ENCODE measurements at regions not wholly inside any gene's neighbourhood (a gene's known extent, or its start where the extent isn't known, plus 50 kb on each side); places are given as distances from the start of the nearest gene placed in this dataset.

DNA sequence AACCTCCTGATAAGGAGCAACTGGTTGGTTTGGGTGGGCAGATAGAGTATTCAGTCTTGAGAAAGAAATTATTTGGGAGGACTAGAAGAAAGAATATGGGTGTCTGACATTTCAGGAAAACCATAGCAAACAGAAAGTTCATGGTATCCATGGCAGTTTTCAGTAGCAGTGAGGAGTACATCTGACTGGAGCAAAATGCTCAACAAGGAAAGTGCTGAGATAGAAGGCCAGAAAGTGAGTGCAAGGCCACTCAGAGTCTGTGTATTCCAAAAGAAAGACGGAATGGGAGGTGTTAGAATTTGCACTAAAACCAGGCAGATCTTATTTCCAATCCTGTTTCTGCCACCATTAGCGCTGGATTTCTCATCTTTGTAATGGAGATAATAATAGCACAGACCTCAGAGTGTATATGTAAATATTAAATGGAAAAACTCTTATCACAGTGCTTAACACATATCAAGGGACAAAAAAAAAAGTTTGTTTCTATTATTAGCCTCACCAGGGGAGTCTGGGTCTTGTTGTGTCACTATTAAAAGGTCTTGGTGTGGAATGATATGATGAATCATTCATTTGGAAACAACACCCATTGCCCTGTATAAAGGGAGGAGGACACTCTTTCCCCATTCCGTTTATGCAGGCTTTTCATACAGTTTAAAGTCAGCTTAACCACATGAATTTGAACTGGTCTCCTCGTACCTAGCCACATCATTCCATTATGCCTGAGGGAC lies 349.8 kb downstream of the IPO8 start:
- Histone ChIP-seq H3K27ac (no peak overlapping the region), H3K4me1 (no peaks in the 10 kb centered on the region), H3K4me3 (no peak overlapping the region), H3K9me3 (no peaks in the 10 kb centered on the region), H3K27me3 (no peaks in the 10 kb centered on the region), H3K36me3 (no peaks in the 10 kb centered on the region)
- in situ Hi-C loops (cut with MboI; ENCODE audit: low sequenced_read_pairs in 4 of 4): no loop called here
- no peak for ATAC-seq
- TF ChIP-seq, protein P1, sequence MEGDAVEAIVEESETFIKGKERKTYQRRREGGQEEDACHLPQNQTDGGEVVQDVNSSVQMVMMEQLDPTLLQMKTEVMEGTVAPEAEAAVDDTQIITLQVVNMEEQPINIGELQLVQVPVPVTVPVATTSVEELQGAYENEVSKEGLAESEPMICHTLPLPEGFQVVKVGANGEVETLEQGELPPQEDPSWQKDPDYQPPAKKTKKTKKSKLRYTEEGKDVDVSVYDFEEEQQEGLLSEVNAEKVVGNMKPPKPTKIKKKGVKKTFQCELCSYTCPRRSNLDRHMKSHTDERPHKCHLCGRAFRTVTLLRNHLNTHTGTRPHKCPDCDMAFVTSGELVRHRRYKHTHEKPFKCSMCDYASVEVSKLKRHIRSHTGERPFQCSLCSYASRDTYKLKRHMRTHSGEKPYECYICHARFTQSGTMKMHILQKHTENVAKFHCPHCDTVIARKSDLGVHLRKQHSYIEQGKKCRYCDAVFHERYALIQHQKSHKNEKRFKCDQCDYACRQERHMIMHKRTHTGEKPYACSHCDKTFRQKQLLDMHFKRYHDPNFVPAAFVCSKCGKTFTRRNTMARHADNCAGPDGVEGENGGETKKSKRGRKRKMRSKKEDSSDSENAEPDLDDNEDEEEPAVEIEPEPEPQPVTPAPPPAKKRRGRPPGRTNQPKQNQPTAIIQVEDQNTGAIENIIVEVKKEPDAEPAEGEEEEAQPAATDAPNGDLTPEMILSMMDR (IDR thresholded peaks at IDR 0.05 in 4 of 5, conservative IDR thresholded peaks at IDR 0.05 in 1 of 5): no peak
- TF ChIP-seq POLR2A (IDR thresholded peaks at IDR 0.05): no peak
- DNase-seq: no peak
- intact Hi-C loops (cut with DNase I; ENCODE audit: low total_unique reads): no loop called here

DNA sequence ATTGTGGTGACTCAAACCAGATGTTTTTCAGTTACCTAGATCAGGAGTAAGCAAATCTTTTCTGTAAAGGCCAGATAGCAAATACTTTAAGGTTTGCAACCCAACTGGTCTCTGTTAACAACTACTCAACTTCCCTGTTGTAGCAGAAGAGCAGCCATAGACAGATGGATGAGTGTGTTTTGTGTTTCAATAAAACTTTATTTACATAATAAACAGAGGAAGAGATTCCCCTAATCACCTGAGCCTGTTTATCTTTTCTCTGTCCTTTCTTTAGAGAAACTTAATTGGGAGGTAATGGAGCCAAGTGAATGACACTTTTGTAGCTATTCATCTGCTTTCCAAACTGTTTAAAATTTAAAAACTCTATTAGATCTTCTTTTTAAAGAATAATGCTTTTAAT lies 365.1 kb downstream of the IPO8 start:
- H3K27me3 ChIP-seq: no peaks in the 10 kb centered on the region
- DNase-seq: no peak
- intact Hi-C loops (cut with DNase I; ENCODE audit: low total_unique reads) (no loop called here), in situ Hi-C loops (cut with MboI; ENCODE audit: low sequenced_read_pairs in 4 of 4) (no loop called here)
- no peak overlapping the region for H3K4me3 ChIP-seq
- H3K4me1 ChIP-seq: no peaks in the 10 kb centered on the region
- no peak for ATAC-seq
- TF ChIP-seq, protein P1 (IDR thresholded peaks at IDR 0.05 in 4 of 5, conservative IDR thresholded peaks at IDR 0.05 in 1 of 5): no peak
- no peak for TF ChIP-seq POLR2A (IDR thresholded peaks at IDR 0.05)
- no peak overlapping the region for H3K27ac ChIP-seq
- H3K9me3 ChIP-seq: no peaks in the 10 kb centered on the region
- H3K36me3 ChIP-seq: no peaks in the 10 kb centered on the region

DNA sequence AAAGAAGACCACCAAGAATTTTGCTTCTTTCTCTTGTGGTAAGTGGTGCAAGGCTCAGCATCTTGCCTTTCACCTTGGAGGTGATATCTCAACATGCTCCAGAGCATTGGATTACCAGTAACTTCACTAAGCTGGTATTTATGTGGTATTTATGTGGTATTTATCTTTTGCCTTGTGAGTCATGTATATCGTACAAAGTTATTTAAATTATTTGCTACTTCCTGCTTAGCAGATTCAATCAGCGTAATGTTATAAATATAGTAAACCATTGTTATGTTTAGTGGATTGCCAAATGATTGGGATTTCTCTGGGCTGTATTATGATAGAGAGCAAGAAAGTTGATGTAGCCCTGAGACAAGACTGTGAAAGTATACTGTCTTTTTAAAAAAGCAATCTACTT lies 366.4 kb downstream of the IPO8 start:
- in situ Hi-C loops (cut with MboI; ENCODE audit: low sequenced_read_pairs in 4 of 4): no loop called here

DNA sequence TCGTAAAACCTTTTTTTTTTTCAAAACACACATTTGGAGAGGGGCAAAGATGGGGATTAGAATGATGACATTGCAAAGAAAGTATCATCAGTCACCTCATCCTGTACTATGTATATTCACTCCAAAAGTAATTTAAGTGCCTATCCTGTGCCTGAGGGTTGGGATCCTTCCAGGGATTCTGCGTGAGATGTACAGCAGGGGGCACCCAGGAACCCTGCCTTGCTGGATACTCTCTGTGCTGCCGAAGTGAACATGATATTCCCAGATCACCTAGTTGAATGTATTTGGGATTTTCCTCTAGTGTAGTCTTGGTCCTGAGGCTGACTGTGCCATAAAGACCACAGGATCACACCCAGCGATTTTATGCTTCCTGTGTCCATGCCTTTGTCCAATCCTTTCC lies 372.7 kb downstream of the IPO8 start:
- TF ChIP-seq POLR2A (IDR thresholded peaks at IDR 0.05): no peak
- TF ChIP-seq, protein P1 (IDR thresholded peaks at IDR 0.05 in 4 of 5, conservative IDR thresholded peaks at IDR 0.05 in 1 of 5): no peak
- H3K4me3 ChIP-seq: no peak overlapping the region
- H3K27ac ChIP-seq: no peak overlapping the region
- no peaks in the 10 kb centered on the region for H3K36me3 ChIP-seq
- intact Hi-C loops (cut with DNase I; ENCODE audit: low total_unique reads) (no loop called here), in situ Hi-C loops (cut with MboI; ENCODE audit: low sequenced_read_pairs in 4 of 4) (no loop called here)
- H3K27me3 ChIP-seq: no peaks in the 10 kb centered on the region
- no peak for DNase-seq
- no peaks in the 10 kb centered on the region for H3K9me3 ChIP-seq
- no peaks in the 10 kb centered on the region for H3K4me1 ChIP-seq
- ATAC-seq: no peak

More for the DNA sequence above, 366.4 kb downstream of the IPO8 start:
- H3K9me3 ChIP-seq: no peaks in the 10 kb centered on the region
- no peaks in the 10 kb centered on the region for H3K36me3 ChIP-seq
- H3K4me1 ChIP-seq: no peaks in the 10 kb centered on the region
- no peak for TF ChIP-seq POLR2A (IDR thresholded peaks at IDR 0.05)
- TF ChIP-seq, protein P1 (IDR thresholded peaks at IDR 0.05 in 4 of 5, conservative IDR thresholded peaks at IDR 0.05 in 1 of 5): no peak
- ATAC-seq (no peak), DNase-seq (no peak)
- H3K4me3 ChIP-seq: no peak overlapping the region
- H3K27me3 ChIP-seq: no peaks in the 10 kb centered on the region
- intact Hi-C loops (cut with DNase I; ENCODE audit: low total_unique reads): no loop called here
- no peak overlapping the region for H3K27ac ChIP-seq

DNA sequence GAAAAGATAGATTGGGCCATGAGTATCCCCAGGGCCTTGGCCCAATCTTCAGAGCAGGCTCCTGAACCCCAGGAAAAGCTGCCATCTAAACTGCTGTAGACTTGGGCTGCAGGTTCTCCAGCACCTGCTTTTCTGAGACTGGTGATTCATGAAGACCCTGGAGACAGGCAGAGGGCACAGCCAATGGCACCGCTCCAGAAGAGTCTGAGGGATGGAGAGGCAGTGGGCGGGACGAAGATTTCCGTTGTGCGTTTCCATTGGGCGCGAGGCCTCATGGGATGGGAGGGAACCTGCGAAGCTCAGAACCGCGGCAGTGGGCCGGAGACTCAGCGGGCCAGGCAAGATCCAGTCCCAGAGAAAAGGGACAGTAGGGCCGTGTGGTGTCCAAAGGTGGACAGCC lies 375.1 kb downstream of the IPO8 start:
- intact Hi-C loops (cut with DNase I; ENCODE audit: low total_unique reads) (no loop called here), in situ Hi-C loops (cut with MboI; ENCODE audit: low sequenced_read_pairs in 4 of 4) (no loop called here)
- no peaks in the 10 kb centered on the region for H3K9me3 ChIP-seq
- no peak for TF ChIP-seq POLR2A (IDR thresholded peaks at IDR 0.05)
- TF ChIP-seq, protein P1 (IDR thresholded peaks at IDR 0.05 in 4 of 5, conservative IDR thresholded peaks at IDR 0.05 in 1 of 5): no peak
- no peaks in the 10 kb centered on the region for H3K36me3 ChIP-seq
- no peak overlapping the region for H3K4me3 ChIP-seq
- ATAC-seq: no peak
- no peak for DNase-seq
- H3K27ac ChIP-seq: no peak overlapping the region
- H3K4me1 ChIP-seq: no peaks in the 10 kb centered on the region
- H3K27me3 ChIP-seq: no peaks in the 10 kb centered on the region
